ENCODE measurements at regions not wholly inside any gene's neighbourhood (a gene's known extent, or its start where the extent isn't known, plus 50 kb on each side); places are given as distances from the start of the nearest gene placed in this dataset.

DNA sequence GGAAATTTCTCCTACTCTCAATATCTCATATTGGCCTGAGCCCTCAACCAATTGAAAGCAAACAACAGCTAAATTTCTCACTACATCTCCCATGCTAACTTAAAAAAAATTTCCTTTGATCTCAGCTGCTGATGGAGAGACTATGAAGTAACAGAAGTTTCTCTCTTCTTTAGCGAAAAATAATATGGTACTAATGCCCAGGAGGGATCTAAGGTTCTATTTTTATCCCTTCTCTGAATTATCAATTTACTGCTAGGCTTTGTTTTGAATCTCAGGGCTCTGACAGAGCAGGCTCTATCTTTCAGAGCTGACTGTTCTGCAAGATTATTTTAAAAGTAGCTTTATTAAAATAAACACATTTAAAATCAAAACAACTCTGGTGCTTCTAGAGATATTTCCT lies 558.6 kb downstream of the KCNA4 start:
- TF ChIP-seq YY1 (IDR thresholded peaks at IDR 0.05; ENCODE audit: insufficient read depth, insufficient read length) = no peak
- no peak for TF ChIP-seq SUZ12 (IDR thresholded peaks at IDR 0.05; ENCODE audit: extremely low read depth, insufficient read depth, insufficient read length)
- TF ChIP-seq ZNF274 (IDR thresholded peaks at IDR 0.05; ENCODE audit: low read depth, low read length) = no peak

Measured in NT2/D1 (cell line).